IMR-90 (cell line): ENCODE measurements at regions not wholly inside any gene's neighbourhood (a gene's known extent, or its start where the extent isn't known, plus 50 kb on each side); places are given as distances from the start of the nearest gene placed in this dataset.

Source experiments
- ATAC-seq: fragments of 200-7000 bp; cut with Tn5 transposase; 2 replicates; pipeline ENCODE4 v1.9.1; 2020; ENCODE audit warnings: low read depth, mild to moderate bottlenecking, moderate library complexity
- BruUV-seq: library from RNA; stranded (reverse); fragments of 400-500 nt; replicated peaks from 2 replicates; lab custom pipeline; 2021; lab: Mats Ljungman, UMichigan
- CTCF ChIA-PET: fragments of 300-600 bp; formaldehyde crosslinking; extraction: SDS; loops from one replicate; lab custom pipeline; 2021; ENCODE audit warnings: antibody characterized with exemption; lab: Yijun Ruan, JAX
- POLR2A ChIA-PET: fragments of 300-600 bp; sonication (Branson Sonifier 250); formaldehyde crosslinking; loops from one replicate; lab custom pipeline; 2022; ENCODE audit warnings: antibody characterized with exemption; ENCODE audit not compliant: unreplicated experiment; lab: Charles Lee
- DNase-seq: peaks from one replicate; pipeline ENCODE4 v3.0.0; 2013
- H2AFZ ChIP-seq: replicated peaks from 2 replicates; pipeline ENCODE3; 2013; ENCODE audit warnings: low read length, mild to moderate bottlenecking; ENCODE audit not compliant: poor library complexity
- H2AK5ac ChIP-seq: 2 replicates; pipeline ENCODE4 v1.6.1; 2013; ENCODE audit warnings: low read depth, low read length, inconsistent platforms
- H2AK9ac ChIP-seq: replicated peaks from 2 replicates; pipeline ENCODE3; 2013; ENCODE audit warnings: mild to moderate bottlenecking, low read depth, low read length, moderate library complexity; ENCODE audit not compliant: poor library complexity
- H2BK120ac ChIP-seq: 2 replicates; pipeline ENCODE4 v1.6.1; 2013; ENCODE audit warnings: low read depth, low read length, inconsistent platforms
- H2BK15ac ChIP-seq: 3 replicates; pipeline ENCODE4 v1.6.1; 2013; ENCODE audit warnings: low read depth, low read length, inconsistent platforms
- H2BK20ac ChIP-seq: 2 replicates; pipeline ENCODE4 v1.6.1; 2013; ENCODE audit warnings: low read depth, mild to moderate bottlenecking, inconsistent platforms, low read length, moderate library complexity
- H2BK5ac ChIP-seq: 2 replicates; pipeline ENCODE4 v1.6.1; 2013; ENCODE audit warnings: mild to moderate bottlenecking, low read depth, low read length, inconsistent platforms; ENCODE audit not compliant: poor library complexity, severe bottlenecking
- H3K14ac ChIP-seq: replicated peaks from 2 replicates; pipeline ENCODE4 v1.6.1; 2013; ENCODE audit warnings: low read depth, low read length, inconsistent platforms
- H3K18ac ChIP-seq: 2 replicates; pipeline ENCODE4 v1.6.1; 2013; ENCODE audit warnings: low read depth, low read length, control low read depth
- H3K23ac ChIP-seq: 2 replicates; pipeline ENCODE4 v1.6.1; 2013; ENCODE audit warnings: low read depth, low read length, inconsistent platforms
- H3K27ac ChIP-seq: 2 replicates; pipeline ENCODE4 v1.5.1; 2013; ENCODE audit warnings: mild to moderate bottlenecking, control low read depth, low read length; ENCODE audit not compliant: insufficient read depth
- H3K27me3 ChIP-seq: 2 replicates; pipeline ENCODE4 v1.6.1; 2013; ENCODE audit warnings: low read length; ENCODE audit not compliant: control insufficient read depth, insufficient read depth
- H3K36me3 ChIP-seq: 2 replicates; pipeline ENCODE4 v1.6.1; 2013; ENCODE audit warnings: low read length, mixed read lengths; ENCODE audit not compliant: control insufficient read depth, insufficient read depth
- H3K4ac ChIP-seq: 2 replicates; pipeline ENCODE4 v1.6.1; 2013; ENCODE audit warnings: low read depth, low read length, inconsistent platforms
- H3K4me1 ChIP-seq: 2 replicates; pipeline ENCODE4 v1.6.1; 2013; ENCODE audit warnings: low read length, mixed read lengths; ENCODE audit not compliant: control insufficient read depth, insufficient read depth
- H3K4me2 ChIP-seq: 2 replicates; pipeline ENCODE4 v1.6.1; 2013; ENCODE audit warnings: low read depth, mild to moderate bottlenecking, control low read depth, low read length, moderate library complexity
- H3K4me3 ChIP-seq: 2 replicates; pipeline ENCODE4 v1.5.1; 2013; ENCODE audit warnings: low read depth, mild to moderate bottlenecking, control low read depth, low read length, moderate library complexity; ENCODE audit not compliant: insufficient read depth
- H3K56ac ChIP-seq: 2 replicates; pipeline ENCODE4 v1.6.1; 2013; ENCODE audit warnings: low read length, inconsistent platforms; ENCODE audit not compliant: insufficient read depth; ENCODE audit errors: extremely low read depth
- H3K79me1 ChIP-seq, 2 experiments: 2 replicates each; pipeline ENCODE4 v1.6.1; 2013; ENCODE audit warnings: low read length in 2 of 2, inconsistent platforms in 1 of 2, low read depth in 1 of 2
- H3K9ac ChIP-seq: 2 replicates; pipeline ENCODE4 v1.6.1; 2013; ENCODE audit warnings: low read depth, low read length, control low read depth
- H3K9me1 ChIP-seq: 2 replicates; pipeline ENCODE4 v1.6.1; 2013; ENCODE audit warnings: low read length, inconsistent platforms; ENCODE audit not compliant: insufficient read depth
- H3K9me3 ChIP-seq: 2 replicates; pipeline ENCODE4 v1.6.1; 2013; ENCODE audit warnings: low read length; ENCODE audit not compliant: control insufficient read depth, insufficient read depth
- H4K20me1 ChIP-seq: 2 replicates; pipeline ENCODE4 v1.6.1; 2013; ENCODE audit warnings: low read length, inconsistent platforms; ENCODE audit not compliant: insufficient read depth
- H4K5ac ChIP-seq: 2 replicates; pipeline ENCODE4 v1.6.1; 2013; ENCODE audit warnings: mild to moderate bottlenecking, low read depth, low read length, control low read depth
- H4K8ac ChIP-seq, 2 experiments: 2 replicates each; pipeline ENCODE4 v1.6.1; 2013; ENCODE audit warnings: low read depth in 2 of 2, low read length in 2 of 2, control low read depth in 1 of 2, inconsistent platforms in 1 of 2
- H4K91ac ChIP-seq: 2 replicates; pipeline ENCODE4 v1.6.1; 2013; ENCODE audit warnings: low read depth, low read length, inconsistent platforms; ENCODE audit not compliant: insufficient read depth
- BHLHE40 ChIP-seq: fragments of 150-350 bp; IDR thresholded peaks from 2 replicates; pipeline ENCODE4 v1.6.1; 2016; ENCODE audit warnings: mild to moderate bottlenecking, low read depth, low read length
- CEBPB ChIP-seq: IDR thresholded peaks from 2 replicates; pipeline ENCODE4 v1.6.1; 2012; ENCODE audit warnings: low read depth, low read length, improper control_type of control experiment
- MAFK ChIP-seq: IDR thresholded peaks from 2 replicates; pipeline ENCODE4 v1.6.1; 2012; ENCODE audit warnings: low read depth, low read length, improper control_type of control experiment
- POLR2A ChIP-seq: IDR thresholded peaks from 2 replicates; pipeline ENCODE4 v1.6.1; 2012; ENCODE audit warnings: mild to moderate bottlenecking, low read depth, low read length
- WGBS, 2 experiments: methylation state at CpG; one replicate each; pipeline versions ENCODE4 v1.1.5 to v1.1.7; 2013; ENCODE audit warnings: missing lambda C conversion rate in 2 of 2; ENCODE audit not compliant: insufficient read length in 1 of 2; ENCODE audit errors: extremely low coverage in 2 of 2; 5-methylcytosine and 5-hydroxymethylcytosine counted together
- dilution Hi-C: fragments of 300-500 bp; cut with HindIII; formaldehyde crosslinking; loops from one replicate; pipeline ENCODE4 v1.14.3; 2018; ENCODE audit warnings: low sequenced_read_pairs; ENCODE audit not compliant: unreplicated experiment
- in situ Hi-C: fragments of 300-500 bp; cut with MboI; formaldehyde crosslinking; loops from 3 replicates; pipeline ENCODE4 v1.14.3; 2019; ENCODE audit warnings: low sequenced_read_pairs, inconsistent platforms, mixed read lengths
- intact Hi-C: fragments of 100-400 bp; cut with micrococcal nuclease; formaldehyde crosslinking; loops from 2 replicates; pipeline ENCODE4 v1.10.0; 2022
- TF ChIP-seq, protein P1 (sequence below): fragments of 150-350 bp; IDR thresholded peaks from 2 replicates; pipeline ENCODE4 v1.6.1; 2016; ENCODE audit warnings: low read depth, mild to moderate bottlenecking, low read length, moderate library complexity, borderline replicate concordance

DNA sequence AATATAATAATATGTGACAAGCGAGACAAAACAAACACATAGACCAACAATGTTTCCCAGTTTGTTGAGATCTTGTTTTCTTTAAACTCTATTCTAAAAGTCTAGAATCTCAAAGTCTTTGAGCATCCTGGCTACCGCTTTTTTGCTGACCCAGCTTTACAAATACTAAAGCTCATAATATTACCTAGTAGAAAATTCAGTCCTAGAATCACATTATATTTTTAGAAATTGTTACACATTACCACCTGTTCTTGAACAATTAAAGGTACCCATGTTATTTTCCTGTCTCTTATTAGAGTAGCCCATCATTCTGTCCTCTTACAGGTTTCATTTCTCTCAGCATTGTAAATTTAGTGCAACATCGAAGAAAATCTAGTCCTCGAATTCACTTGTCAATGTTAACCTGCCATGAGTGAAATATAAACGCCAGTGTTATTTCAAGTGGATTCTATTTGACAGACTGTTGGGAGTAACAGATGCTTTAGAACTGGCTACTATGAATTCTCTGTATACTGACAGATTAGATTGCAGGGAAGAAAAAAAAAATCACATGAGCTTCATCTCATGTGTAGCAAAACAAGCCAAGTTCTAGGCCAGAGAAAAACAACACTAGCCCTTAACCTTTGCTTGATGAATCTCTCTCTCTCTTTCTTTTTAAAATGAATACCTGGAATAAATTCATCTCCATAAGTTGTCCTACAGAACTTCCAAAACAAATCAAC lies 851.2 kb upstream of the ADAMTS5 start:
- H3K18ac ChIP-seq = no peak overlapping the region; the same call in 1 of the 2 replicates
- in situ Hi-C loops = no loop called here
- H3K36me3 ChIP-seq = no peaks in the 10 kb centered on the region
- H4K20me1 ChIP-seq = no peaks in the 10 kb centered on the region
- H3K23ac ChIP-seq = no peak overlapping the region
- intact Hi-C loops = no loop called here
- H3K79me1 ChIP-seq = no peaks in the 10 kb centered on the region
- no peak for DNase-seq
- dilution Hi-C loops = no loop called here
- no peak overlapping the region for H4K91ac ChIP-seq
- no peaks in the 10 kb centered on the region for H3K27me3 ChIP-seq
- H3K4me3 ChIP-seq = no peak overlapping the region
- H2BK15ac ChIP-seq = no peak overlapping the region
- H3K9ac ChIP-seq = no peak overlapping the region
- H2AK5ac ChIP-seq = no peak overlapping the region
- H3K4me1 ChIP-seq = peaks cover 9% of the 10 kb centered on the region
- H2BK20ac ChIP-seq = no peak overlapping the region
- no peaks in the 10 kb centered on the region for H3K9me3 ChIP-seq
- no peak overlapping the region for H3K14ac ChIP-seq
- H2BK120ac ChIP-seq = no peak overlapping the region
- ChIA-PET CTCF (interaction anchor here (0.6 to 1.3 kb wide), 2 partner anchors 247 to 669 kb away, joined by 3 read pairs; no protein-coding TSS in a partner anchor), POLR2A (interaction anchor here (0.6 kb wide), 2 partner anchors 22 to 985 kb away, joined by 3 read pairs; no protein-coding TSS in a partner anchor)
- no peak overlapping the region for H2AFZ ChIP-seq
- H2BK5ac ChIP-seq = no peak overlapping the region
- no peak overlapping the region for H4K8ac ChIP-seq
- H2AK9ac ChIP-seq = no peak overlapping the region
- H3K56ac ChIP-seq = no peak overlapping the region
- no TSS peak for BruUV-seq
- H3K9me1 ChIP-seq = no peaks in the 10 kb centered on the region
- H3K27ac ChIP-seq = no peak overlapping the region
- WGBS, 2 experiments = no CpG with 5 or more reads among the region's 5 CpGs
- H3K4ac ChIP-seq = no peak overlapping the region
- H3K4me2 ChIP-seq = no peak overlapping the region
- H4K5ac ChIP-seq = no peak overlapping the region
- no peak for ATAC-seq
- TF ChIP-seq MAFK = peak; percentile 38; the same call in 1 of the 2 replicates
- TF ChIP-seq BHLHE40 = no peak
- TF ChIP-seq POLR2A = no peak
- TF ChIP-seq CEBPB = no peak
- TF ChIP-seq, protein P1, sequence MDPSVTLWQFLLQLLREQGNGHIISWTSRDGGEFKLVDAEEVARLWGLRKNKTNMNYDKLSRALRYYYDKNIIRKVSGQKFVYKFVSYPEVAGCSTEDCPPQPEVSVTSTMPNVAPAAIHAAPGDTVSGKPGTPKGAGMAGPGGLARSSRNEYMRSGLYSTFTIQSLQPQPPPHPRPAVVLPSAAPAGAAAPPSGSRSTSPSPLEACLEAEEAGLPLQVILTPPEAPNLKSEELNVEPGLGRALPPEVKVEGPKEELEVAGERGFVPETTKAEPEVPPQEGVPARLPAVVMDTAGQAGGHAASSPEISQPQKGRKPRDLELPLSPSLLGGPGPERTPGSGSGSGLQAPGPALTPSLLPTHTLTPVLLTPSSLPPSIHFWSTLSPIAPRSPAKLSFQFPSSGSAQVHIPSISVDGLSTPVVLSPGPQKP = no peak
